Erythroblast (primary cell): ENCODE measurements at regions not wholly inside any gene's neighbourhood (a gene's known extent, or its start where the extent isn't known, plus 50 kb on each side); places are given as distances from the start of the nearest gene placed in this dataset.

Source experiments
- DNase-seq, 2 experiments: peaks; one replicate each; lab custom pipeline; 2025; lab: John Stamatoyannopoulos, UW
- GATA1 ChIP-seq: IDR thresholded peaks from 2 replicates; pipeline ENCODE4 v1.6.1; 2011; ENCODE audit warnings: low read depth, mild to moderate bottlenecking, control low read depth, low read length, moderate library complexity
- POLR2A ChIP-seq: IDR thresholded peaks from 2 replicates; pipeline ENCODE4 v1.6.1; 2011; ENCODE audit warnings: mild to moderate bottlenecking, low read length

- TF ChIP-seq POLR2A: no peak
- no peak for TF ChIP-seq GATA1
Observed at GRCh38 chr7:71077743-71078476, 54.0 kb upstream of the GALNT17 start.

More at GRCh38 chr7:71077743-71078476, 54.0 kb upstream of the GALNT17 start:
- no peak for DNase-seq
